ENCODE measurements at regions not wholly inside any gene's neighbourhood (a gene's known extent, or its start where the extent isn't known, plus 50 kb on each side); places are given as distances from the start of the nearest gene placed in this dataset.

DNA sequence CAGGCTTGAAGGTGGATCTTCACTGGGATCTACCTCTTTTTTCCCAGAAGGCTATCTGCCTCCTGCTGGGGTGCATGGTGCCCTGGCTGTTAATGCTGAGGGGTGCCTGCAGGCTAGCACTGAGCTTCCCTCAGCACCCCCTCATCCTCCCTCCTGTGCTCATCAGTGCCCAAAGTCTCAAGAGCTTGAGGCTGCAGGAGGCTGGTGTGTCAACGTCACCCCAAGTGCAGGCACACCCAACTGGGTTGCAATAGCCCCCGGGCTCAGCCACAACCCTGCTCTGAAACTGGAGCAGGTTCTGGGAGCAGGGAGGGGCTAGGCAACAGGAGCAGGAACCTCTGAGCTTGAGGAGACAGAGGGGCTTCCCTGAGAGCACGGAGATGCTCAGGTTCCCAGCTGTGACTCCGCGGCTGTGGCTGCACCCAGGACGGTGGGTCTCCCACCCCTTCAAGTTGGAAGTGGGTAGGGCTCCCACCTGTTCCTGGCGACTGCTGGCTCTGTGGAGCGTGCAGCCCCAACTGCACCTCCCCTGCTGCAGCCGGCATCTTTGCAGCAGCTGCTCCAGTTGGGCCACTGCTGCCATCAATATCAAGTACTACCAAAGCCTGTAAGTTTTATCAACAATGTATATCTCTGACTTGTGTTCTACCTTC lies 1266.6 kb upstream of the C9orf72 start:
- Histone ChIP-seq H3K27ac (no peak overlapping the region), H3K9me3 (no peaks in the 10 kb centered on the region), H3K4me3 (no peak overlapping the region), H3K27me3 (ENCODE audit: low read depth) (no peaks in the 10 kb centered on the region), H3K36me3 (no peaks in the 10 kb centered on the region), H3K4me1 (no peaks in the 10 kb centered on the region)
- intact Hi-C loops (cut with DNase I), result no loop called here
- TF ChIP-seq CTCF (IDR thresholded peaks at IDR 0.05), result no peak
- DNase-seq (no peak), ATAC-seq (peak in 1 of 2 donors; percentile 32)

DNA sequence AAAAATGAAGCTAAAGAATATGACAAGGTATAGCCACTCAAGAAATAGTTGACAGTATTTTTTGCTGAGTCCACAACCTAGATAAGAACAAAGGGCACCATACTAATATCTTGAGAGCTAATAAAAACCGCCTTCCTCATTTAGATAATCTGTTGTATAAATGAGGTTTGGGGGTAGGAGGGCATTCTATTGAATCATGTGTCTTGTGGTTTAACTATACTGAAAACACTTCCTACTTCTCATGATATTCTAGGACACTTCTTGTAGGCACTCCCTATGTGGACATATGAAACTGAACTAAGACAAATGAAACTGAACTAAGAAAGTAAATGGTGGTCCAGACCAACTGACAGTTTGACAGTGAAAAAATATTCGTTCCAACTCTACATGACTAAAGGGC lies 1268.5 kb upstream of the C9orf72 start:
- Histone ChIP-seq H3K27ac (no peak overlapping the region), H3K9me3 (no peaks in the 10 kb centered on the region), H3K36me3 (no peaks in the 10 kb centered on the region), H3K4me3 (no peak overlapping the region), H3K4me1 (no peaks in the 10 kb centered on the region), H3K27me3 (ENCODE audit: low read depth) (no peaks in the 10 kb centered on the region)
- intact Hi-C loops (cut with DNase I), result no loop called here
- DNase-seq, result no peak
- TF ChIP-seq CTCF (IDR thresholded peaks at IDR 0.05), result no peak
- no peak for ATAC-seq

DNA sequence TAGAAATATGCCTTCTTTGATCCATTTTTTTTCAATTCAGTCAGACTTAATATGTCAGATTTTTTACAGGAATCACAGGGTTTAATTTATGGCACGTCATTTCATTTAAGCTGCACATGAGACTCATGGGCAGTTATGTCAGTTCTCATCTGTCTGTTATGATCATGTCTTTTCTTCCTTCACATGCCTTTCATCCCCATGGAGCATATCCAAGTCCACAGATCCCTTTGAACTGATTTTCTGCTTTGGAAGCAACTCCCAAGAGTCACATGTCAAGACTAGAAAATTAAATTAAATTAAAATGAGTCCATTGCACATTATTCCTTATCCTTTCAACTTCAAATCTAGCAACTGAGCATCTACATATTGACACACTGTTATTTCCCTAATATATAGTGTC lies 1274.0 kb upstream of the C9orf72 start:
- intact Hi-C loops (cut with DNase I), result no loop called here
- Histone ChIP-seq H3K27me3 (ENCODE audit: low read depth) (no peaks in the 10 kb centered on the region), H3K4me3 (no peak overlapping the region), H3K4me1 (no peaks in the 10 kb centered on the region), H3K9me3 (no peaks in the 10 kb centered on the region), H3K36me3 (no peaks in the 10 kb centered on the region), H3K27ac (no peak overlapping the region)
- DNase-seq (no peak), ATAC-seq (no peak)
- no peak for TF ChIP-seq CTCF (IDR thresholded peaks at IDR 0.05)

DNA sequence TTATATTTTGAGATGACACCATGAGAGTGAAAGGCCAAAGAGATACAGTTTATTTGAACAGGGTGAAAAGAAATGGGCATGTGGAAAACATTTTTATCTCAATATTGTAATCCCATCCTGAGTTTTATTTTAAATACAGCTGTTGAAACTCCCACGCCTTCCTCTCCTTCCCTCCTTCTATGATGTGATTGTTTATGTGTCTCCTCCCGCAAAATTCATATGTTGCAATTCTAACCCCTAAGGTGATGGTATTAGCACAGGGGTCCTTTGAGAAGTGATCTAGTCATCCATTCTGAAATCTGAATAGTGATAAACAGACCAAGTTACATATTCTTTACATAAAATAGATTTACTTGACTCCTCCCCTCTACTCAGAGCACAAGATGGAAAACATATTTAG lies 1275.4 kb upstream of the C9orf72 start:
- no peak overlapping the region for H3K27ac ChIP-seq
- TF ChIP-seq CTCF (IDR thresholded peaks at IDR 0.05), result no peak
- no peak for ATAC-seq
- H3K4me3 ChIP-seq, result no peak overlapping the region
- H3K9me3 ChIP-seq, result no peaks in the 10 kb centered on the region
- no peaks in the 10 kb centered on the region for H3K36me3 ChIP-seq
- no peak for DNase-seq
- intact Hi-C loops (cut with DNase I), result no loop called here
- no peaks in the 10 kb centered on the region for H3K4me1 ChIP-seq
- no peaks in the 10 kb centered on the region for H3K27me3 ChIP-seq (ENCODE audit: low read depth)

DNA sequence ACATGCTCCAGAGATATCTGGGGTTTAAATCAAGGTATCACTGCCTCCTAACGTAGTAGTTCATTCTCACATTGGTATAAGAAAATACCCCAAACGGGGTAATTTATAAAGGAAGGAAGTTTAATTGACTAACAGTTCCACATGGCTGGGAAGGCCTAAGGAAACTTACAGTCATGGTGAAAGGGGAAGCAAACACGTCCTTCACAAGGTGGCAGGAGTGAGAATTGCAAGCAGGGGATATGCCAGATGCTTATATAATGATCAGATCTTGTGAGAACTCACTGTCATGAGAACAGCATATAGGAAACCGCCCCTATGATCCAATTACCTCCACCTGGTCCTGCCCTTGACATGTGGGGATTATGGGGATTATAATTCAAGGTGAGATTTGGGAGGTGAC lies 1280.2 kb upstream of the C9orf72 start:
- no peak for TF ChIP-seq CTCF (IDR thresholded peaks at IDR 0.05)
- intact Hi-C loops (cut with DNase I), result no loop called here
- Histone ChIP-seq H3K4me1 (no peaks in the 10 kb centered on the region), H3K4me3 (no peak overlapping the region), H3K27ac (no peak overlapping the region), H3K27me3 (ENCODE audit: low read depth) (no peaks in the 10 kb centered on the region), H3K9me3 (no peaks in the 10 kb centered on the region), H3K36me3 (no peaks in the 10 kb centered on the region)
- ATAC-seq (no peak), DNase-seq (no peak)

- Histone ChIP-seq H3K4me3 (no peak overlapping the region), H3K27me3 (ENCODE audit: low read depth) (no peaks in the 10 kb centered on the region), H3K36me3 (no peaks in the 10 kb centered on the region), H3K9me3 (no peaks in the 10 kb centered on the region), H3K4me1 (no peaks in the 10 kb centered on the region), H3K27ac (no peak overlapping the region)
- DNase-seq, result no peak
- TF ChIP-seq CTCF (IDR thresholded peaks at IDR 0.05), result no peak
- no peak for ATAC-seq
- intact Hi-C loops (cut with DNase I), result no loop called here
These were observed 1293.7 kb upstream of the C9orf72 start for GRCh38 chr9:28866951-28867350.
